HG02610 (cell line): ENCODE measurements at regions not wholly inside any gene's neighbourhood (a gene's known extent, or its start where the extent isn't known, plus 50 kb on each side); places are given as distances from the start of the nearest gene placed in this dataset.

ENCODE experiments used
- ATAC-seq: cut with Tn5 transposase; IDR thresholded peaks from one replicate; pipeline ENCODE4 v1.9.1; 2021; ENCODE audit warnings: mild to moderate bottlenecking, moderate library complexity; ENCODE audit not compliant: unreplicated experiment

GRCh38 chr7:117929237-117929636 is 56.0 kb upstream of the CTTNBP2 start:
- ATAC-seq: no peak

GRCh38 chr7:117931314-117931713 is 58.1 kb upstream of the CTTNBP2 start:
- no peak for ATAC-seq

- no peak for ATAC-seq
Observed at GRCh38 chr7:117937049-117937752, 64.0 kb upstream of the CTTNBP2 start.

GRCh38 chr7:117937753-117938483 is 64.7 kb upstream of the CTTNBP2 start:
- ATAC-seq: no peak

GRCh38 chr7:117941138-117941810 is 68.0 kb upstream of the CTTNBP2 start:
- no peak for ATAC-seq

DNA sequence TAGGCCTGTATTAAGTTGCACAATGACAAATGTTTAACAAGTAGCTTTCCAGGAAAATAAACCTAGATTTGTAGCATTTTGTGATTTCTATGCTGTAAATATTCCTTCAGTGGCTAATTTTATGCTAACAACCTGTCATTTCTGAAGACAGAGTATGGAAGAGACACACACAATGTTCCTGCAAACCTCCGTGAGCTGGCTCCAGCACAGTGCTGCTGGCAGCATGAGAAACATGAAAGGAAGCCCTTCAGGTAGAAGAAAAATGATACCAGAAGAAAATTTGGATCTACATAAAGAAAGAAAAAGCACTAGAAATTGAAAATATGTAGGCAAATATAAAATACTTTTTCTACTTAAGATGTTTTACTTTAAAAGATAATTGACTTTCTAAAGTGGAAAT is 69.5 kb upstream of the CTTNBP2 start:
- ATAC-seq: no peak

DNA sequence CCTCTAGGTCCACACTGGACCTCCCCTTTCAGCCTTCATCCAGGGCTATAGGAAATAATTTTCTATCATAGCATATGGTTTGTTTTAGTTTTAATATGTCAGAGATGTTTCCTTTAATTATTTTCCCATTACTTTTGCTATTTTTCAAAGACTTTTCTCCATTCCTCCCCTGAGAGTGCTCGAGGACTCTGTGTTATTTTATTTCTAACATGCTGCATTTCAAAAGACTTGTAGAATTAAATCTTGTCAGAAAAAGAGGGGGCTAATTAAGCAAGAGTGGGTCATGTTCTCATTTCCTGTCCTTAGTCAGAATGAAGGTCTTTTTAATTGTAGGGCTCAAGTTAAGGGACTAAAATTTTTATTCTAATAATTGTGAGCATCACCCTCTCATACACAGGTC is 71.6 kb upstream of the CTTNBP2 start:
- ATAC-seq: no peak

DNA sequence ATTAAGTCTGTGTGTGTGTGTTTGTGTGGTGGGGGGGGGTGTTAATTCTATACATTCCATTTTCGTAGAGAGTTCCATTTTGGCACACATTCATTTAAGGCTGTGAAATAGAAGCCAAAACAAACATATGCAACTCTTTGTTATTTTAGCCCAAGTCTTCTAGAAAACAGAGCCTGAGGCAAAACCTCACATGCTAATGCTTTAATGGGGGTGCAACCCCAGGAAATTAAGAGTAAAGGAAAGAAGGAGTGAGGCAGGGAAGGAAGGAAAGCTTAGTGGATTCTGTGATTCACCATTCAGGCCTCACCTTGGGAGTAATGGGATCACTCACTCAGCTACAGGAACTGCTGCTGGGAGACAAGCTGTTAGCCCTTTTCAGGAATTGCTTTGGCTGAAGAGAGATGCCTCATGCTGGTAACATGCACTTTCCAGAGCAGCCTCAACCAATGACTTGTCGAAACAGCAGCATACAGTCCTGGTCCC is 73.0 kb upstream of the CTTNBP2 start:
- no peak for ATAC-seq

DNA sequence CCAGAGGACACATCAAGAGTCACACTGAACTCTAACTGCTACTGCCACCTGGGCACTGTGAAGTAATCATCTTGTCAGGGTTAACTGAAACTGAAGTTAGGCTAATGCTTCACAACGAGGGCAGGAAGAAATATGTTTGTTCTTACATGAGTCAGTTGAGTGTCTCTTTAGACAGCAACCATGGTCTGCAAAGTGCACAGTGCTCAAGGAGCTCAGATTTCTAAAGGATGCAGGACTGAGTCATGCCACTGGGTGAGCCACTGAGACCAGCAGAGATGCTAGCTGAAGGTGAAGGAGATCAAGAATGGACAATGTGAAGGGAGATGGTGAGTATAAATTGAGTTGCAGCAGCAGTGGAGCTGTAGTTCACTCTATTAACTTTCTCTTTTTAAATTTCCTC is 76.0 kb upstream of the CTTNBP2 start:
- ATAC-seq: no peak

DNA sequence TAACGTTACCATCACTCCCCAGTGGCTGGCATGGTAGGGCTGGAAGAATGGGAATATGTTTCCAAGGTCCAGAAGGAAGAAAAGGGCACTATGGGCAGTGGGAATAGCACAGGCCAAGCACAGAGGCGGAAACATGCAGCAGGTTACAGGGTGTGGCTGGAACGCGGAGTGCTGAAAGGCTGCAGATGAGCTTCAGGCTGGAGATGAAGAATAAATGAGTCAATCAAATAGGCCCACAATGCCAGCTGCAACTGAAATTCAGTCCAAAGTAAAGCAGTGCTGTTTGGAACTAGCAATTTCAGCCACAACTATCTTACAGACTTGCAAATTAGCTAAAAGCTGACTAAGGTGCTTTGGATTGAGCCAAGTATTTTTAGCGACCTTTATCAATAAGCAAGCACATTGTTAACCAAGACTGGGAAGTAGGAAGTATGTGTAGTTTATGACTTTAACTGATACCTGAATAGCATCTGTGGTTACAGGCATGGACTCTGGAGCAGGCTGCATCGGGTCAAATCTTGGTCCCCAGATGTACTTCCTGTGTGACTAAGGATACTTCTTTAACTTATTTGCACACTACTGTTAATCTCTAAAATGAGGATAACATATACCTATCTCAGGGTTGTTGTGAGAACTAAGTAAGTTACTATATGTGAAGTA is 77.5 kb upstream of the CTTNBP2 start:
- no peak for ATAC-seq

GRCh38 chr7:117951285-117951684 is 78.0 kb upstream of the CTTNBP2 start:
- ATAC-seq: no peak

DNA sequence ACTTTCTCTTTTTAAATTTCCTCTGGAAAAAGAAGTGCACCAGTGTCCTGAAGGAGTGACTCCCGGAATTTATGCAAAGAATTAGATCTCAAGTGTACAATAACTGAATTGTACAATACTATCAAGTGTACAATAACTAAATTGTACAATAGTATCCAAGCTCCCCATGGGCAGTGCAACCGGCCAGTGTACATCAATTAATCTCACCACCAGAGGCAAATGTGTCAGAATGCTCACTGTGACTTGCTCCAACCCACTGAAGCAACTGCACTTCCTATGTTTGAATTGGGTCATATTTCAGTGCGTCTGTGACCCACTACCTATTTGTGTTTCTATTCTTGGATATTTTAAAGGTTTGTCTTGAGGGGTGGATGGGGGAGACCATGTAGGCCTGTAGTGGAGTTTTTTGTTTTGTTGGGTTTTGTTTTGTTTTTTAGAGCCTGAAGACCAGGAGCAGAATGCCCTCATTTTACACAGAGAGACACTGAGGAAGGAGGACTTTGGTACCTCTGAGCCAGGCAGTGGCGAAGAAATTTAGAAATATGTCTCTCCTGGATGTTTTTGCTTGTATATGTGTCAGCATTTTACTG is 78.5 kb upstream of the CTTNBP2 start:
- no peak for ATAC-seq

GRCh38 chr7:117955046-117955445 is 81.8 kb upstream of the CTTNBP2 start:
- ATAC-seq: no peak

GRCh38 chr7:117960351-117960750 is 87.1 kb upstream of the CTTNBP2 start:
- ATAC-seq: no peak

DNA sequence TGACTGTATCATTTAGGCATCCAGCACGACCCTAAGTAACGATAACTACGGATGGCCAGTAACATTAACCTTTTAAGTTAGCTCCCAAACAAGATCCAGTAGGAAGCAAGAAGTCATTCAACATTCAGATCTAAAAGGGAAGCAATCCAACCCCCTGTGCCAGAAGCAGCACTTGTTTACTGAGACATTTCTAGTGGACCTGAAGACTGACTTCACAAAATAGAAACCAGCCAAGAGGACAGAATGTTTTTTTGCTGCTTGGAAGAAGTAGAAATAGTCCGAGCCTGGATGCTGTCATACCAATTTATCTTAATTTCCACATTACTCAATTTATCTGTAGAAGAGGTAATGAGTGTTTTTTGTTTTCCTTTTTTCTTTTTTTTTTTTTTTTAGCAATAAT is 88.0 kb upstream of the CTTNBP2 start:
- no peak for ATAC-seq

DNA sequence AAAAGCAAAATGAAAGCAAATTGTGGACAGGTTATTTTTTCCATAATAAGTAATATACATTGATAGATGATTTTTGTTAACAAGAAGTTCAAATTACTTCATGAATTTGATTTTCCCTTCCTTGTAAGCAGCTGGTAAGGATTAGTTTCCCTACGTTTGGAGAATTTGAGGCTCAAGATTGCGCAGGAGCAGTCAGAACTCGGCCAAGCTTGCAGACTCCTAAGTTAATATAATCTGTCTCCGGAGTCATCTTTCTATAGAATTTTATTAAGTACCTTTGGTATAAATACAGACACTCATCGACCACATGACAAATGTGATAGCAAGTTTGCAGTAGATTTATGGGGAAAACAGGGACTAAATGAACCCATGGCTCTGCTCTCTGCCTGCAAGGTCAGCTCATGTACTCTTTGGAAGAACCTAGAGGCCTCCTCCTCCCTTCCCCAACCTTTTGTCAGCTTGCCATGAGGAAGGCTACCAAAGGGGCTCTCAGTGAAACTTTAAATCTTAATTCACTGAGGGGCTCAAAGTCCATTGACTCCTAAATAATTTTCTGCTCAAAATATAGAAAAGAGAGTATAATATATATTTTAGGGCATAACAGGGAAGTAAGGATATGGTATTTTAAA is 89.2 kb upstream of the CTTNBP2 start:
- no peak for ATAC-seq

DNA sequence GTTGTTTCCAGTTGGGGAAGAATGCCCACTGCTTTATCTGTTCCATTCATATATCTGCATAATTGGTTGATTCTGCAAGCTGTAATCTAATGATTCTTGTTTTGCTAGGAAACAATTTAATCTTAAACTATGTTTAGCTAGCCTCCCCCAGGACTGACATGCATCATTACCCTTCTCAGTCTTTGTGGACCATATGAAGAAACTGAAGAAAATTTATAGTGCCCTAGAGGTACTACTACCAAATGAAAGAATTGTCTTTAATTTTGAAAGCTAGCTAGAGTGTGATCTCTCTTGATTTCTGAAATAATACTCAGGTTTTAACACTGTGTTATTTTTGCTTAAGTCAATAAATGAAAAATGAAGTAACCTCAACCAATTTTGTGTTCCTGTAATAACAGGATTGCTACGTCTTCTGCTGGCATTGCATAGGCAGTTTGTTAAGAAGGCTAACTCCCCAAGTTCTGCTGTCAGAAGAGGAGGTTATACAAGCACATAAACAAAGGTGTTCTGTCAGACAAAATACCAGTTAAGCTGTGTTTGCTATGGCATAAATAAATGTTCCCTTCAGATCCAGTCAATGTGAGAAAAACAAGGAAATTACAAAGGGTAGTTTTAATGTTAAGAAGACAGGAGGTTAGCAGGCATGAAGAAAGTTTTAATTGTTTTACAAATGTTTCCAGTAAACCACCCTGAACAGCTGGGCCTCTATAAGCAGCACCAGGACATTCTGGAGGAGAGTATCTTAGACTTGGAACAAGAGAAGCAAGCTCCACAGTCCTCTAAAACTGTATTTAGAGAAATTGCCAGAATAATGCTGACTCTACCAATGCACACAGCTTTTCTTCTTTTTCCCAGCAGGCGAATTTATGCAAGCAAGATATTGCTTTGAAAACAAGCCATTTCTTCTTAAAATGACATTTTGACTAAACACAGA is 90.3 kb upstream of the CTTNBP2 start:
- no peak for ATAC-seq

DNA sequence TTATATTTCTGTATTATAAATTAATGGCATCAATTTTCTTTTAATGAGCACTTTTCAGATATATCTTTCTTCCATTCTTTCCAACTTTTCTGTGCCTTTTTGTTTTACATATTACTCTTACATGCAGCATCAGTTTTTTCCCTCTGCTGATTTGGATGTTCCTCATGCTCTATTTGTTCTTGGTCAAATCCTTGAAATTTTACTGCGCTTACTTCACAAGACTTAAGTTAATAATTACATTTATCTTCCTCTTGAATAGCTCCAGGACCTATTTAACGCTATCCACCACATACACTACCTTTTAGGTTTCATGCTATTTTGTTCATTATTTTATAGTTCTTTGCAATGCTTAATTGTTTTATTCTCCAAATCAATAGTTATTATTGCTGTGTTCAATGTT is 97.6 kb upstream of the CTTNBP2 start:
- no peak for ATAC-seq

DNA sequence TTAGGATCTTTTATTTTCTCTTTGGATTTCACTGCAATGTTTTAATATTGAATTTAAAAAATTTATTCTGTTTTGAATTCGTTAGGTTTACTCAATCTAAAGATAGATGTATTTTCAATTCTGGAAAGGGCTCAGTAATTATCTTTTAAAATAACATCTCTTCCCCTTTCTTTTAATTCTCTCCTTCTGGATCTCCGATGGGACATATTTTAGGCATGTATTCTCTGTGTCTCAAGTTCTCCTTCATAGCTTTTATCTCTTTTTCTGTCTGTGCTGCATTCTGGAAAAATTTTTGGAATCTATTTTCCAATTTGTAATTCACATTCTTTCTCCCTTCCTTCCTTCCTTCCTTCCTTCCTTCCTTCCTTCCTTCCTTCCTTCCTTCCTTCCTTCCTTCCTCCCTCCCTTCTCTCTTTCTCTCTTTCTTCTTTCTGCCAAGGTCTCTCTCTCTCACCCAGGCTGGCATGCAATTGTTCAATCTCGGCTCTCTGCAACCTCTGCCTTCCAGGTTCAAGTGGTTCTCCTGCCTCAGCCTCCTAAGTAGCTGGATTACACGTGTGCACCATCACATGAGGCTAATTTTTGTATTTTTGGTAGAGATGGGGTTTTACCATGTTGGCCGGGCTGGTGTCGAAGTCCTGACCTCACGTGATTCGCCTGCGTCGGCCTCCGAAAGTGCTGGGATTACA is 98.5 kb upstream of the CTTNBP2 start:
- ATAC-seq: no peak
